Mucosa of descending colon (tissue), 3 donors: ENCODE measurements at regions not wholly inside any gene's neighbourhood (a gene's known extent, or its start where the extent isn't known, plus 50 kb on each side); places are given as distances from the start of the nearest gene placed in this dataset.

Experiments used
- ATAC-seq: fragments of 200-7000 bp; cut with Tn5 transposase; one replicate; pipeline ENCODE4 v1.9.1; 2020; ENCODE audit warnings: mild to moderate bottlenecking, moderate library complexity
- DNase-seq, 3 donors: peaks; one replicate each; pipeline ENCODE4 v3.0.0-alpha.2; 2020
- H3K36me3 ChIP-seq: fragments of 200-600 bp; one replicate; pipeline ENCODE4 v1.8.0; 2021; ENCODE audit warnings: low read depth, mild to moderate bottlenecking
- H3K4me1 ChIP-seq: fragments of 200-600 bp; one replicate; pipeline ENCODE4 v1.8.0; 2021; ENCODE audit warnings: low read depth, mild to moderate bottlenecking
- H3K4me3 ChIP-seq: fragments of 200-600 bp; one replicate; pipeline ENCODE4 v1.8.0; 2021; ENCODE audit warnings: mild to moderate bottlenecking
- H3K9me3 ChIP-seq: fragments of 200-600 bp; one replicate; pipeline ENCODE4 v1.8.0; 2021; ENCODE audit warnings: mild to moderate bottlenecking
- intact Hi-C, 2 donors: fragments of 100-400 bp; cut with DNase I in 1 of 2; cut with micrococcal nuclease in 1 of 2; formaldehyde crosslinking; loops; one replicate each; pipeline versions ENCODE4 v1.11.0 to v1.11.1; 2022; cut with DNase I, micrococcal nuclease
- TF ChIP-seq, protein P1 (sequence below): fragments of 200-600 bp; IDR thresholded peaks from one replicate; pipeline ENCODE4 v1.8.0; 2022; ENCODE audit warnings: antibody characterized with exemption, mild to moderate bottlenecking
- donor health status: DM: no; HTN: no; CAD: no; lungs with moderate emphysema.
- donor health status: DM: no; HTN: no; CAD: no.
- donor health status: DM: no; HTN: yes; CAD: no.

DNA sequence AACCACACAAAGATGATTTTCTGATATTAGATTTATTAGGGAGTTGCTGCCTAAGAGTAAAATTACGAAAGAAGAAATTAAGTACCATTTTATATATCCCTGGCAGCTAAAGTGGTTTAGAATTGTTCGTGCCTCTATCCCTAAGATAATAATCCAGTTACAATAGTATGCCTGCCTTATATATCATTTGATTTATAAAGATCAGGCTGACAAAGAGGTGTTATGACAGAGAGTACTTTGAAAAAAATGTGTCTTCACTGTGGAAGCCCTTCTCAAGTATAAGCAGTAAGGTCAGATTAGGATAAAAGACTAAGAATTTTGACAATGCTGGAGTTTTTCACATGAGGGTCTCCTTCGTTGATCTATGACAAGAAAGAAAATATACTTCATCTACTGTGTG lies 619.9 kb downstream of the ADGRL2 start:
- Histone ChIP-seq H3K4me3 (no peak overlapping the region), H3K9me3 (no peaks in the 10 kb centered on the region), H3K36me3 (no peaks in the 10 kb centered on the region), H3K4me1 (no peaks in the 10 kb centered on the region)
- TF ChIP-seq, protein P1, sequence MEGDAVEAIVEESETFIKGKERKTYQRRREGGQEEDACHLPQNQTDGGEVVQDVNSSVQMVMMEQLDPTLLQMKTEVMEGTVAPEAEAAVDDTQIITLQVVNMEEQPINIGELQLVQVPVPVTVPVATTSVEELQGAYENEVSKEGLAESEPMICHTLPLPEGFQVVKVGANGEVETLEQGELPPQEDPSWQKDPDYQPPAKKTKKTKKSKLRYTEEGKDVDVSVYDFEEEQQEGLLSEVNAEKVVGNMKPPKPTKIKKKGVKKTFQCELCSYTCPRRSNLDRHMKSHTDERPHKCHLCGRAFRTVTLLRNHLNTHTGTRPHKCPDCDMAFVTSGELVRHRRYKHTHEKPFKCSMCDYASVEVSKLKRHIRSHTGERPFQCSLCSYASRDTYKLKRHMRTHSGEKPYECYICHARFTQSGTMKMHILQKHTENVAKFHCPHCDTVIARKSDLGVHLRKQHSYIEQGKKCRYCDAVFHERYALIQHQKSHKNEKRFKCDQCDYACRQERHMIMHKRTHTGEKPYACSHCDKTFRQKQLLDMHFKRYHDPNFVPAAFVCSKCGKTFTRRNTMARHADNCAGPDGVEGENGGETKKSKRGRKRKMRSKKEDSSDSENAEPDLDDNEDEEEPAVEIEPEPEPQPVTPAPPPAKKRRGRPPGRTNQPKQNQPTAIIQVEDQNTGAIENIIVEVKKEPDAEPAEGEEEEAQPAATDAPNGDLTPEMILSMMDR: no peak
- ATAC-seq (no peak), DNase-seq (no peak)
- intact Hi-C loops: no loop called here

DNA sequence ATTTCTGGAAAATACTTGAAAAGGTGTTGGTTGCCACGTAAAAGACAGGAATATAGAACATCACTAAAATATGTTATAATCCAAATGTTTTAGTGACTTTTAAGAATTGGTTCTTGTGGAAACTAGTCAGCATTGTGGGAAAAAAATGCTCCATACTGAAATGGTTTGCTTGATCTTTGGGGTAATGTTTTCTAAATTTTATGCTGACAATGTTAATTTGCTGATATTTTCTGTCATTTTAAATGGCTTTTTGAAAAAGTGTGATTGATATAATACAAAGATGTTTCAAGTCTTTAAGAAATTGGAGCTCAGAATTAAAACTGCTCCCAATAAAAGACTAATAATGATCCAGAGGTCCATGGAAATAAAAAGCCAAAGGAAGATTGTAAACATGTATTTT lies 610.9 kb downstream of the ADGRL2 start:
- Histone ChIP-seq H3K4me1 (no peaks in the 10 kb centered on the region), H3K9me3 (no peaks in the 10 kb centered on the region), H3K4me3 (no peak overlapping the region), H3K36me3 (no peaks in the 10 kb centered on the region)
- TF ChIP-seq, protein P1: no peak
- DNase-seq: no peak
- intact Hi-C loops: no loop called here
- no peak for ATAC-seq

DNA sequence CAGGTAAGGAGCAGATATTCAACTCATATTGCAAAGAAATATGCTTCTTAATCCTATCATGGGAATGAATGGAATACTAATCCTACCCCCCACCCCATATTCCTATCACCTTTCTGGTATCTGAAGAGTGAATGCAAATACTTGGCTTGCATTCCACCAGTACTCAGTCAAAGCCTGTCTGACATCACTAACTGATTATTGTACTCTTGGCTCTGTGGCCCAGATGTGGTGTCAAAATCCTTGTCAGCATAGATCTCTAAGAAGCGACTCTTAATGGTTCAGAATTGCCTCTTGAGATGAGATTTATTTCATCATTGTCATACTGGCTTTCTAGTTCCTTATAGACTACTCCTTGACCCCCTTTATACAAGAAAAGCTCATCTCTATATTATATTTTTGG lies 604.6 kb downstream of the ADGRL2 start:
- intact Hi-C loops: no loop called here
- ATAC-seq (no peak), DNase-seq (no peak)
- TF ChIP-seq, protein P1: no peak
- Histone ChIP-seq H3K36me3 (no peaks in the 10 kb centered on the region), H3K4me3 (no peak overlapping the region), H3K4me1 (no peaks in the 10 kb centered on the region), H3K9me3 (no peaks in the 10 kb centered on the region)

DNA sequence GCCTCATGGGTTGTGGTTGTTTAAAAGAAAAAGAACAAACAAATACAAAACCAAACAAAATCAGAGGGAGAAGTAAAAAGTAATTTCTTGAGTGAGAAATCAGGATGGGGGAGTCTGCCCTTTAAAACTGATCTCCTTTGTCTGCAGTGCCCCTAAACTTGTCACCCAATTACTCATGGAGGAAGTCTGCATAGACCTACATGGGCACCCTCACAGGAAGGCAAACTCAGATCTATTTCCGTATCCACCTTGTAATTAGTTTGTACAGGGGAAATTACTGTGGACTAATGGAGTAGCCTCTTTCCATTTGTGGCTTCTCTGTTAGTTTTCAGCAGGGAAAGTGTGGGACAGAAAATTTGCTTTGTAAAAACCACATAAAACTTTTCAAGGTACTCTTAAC lies 600.4 kb downstream of the ADGRL2 start:
- DNase-seq: no peak
- no peak for ATAC-seq
- H3K4me3 ChIP-seq: no peak overlapping the region

DNA sequence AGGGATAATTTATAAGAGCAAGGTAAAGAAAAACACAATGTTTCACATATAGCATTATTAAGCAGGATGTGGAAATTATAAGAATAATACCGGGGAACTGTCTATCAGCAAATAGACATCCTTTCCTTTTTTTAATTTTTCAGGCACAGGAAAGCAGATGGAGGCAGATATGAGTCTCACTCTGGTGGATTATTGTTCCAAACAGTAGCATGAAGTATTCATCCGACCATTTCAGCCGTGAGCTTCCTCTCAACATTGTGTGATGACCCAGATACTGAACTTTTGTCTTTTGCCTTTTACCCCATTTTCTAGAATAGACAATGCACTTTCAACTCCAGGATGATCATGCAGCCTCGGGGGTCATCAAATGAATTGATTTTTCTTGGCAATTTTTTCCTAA lies 599.8 kb downstream of the ADGRL2 start:
- TF ChIP-seq, protein P1: no peak
- Histone ChIP-seq H3K36me3 (no peaks in the 10 kb centered on the region), H3K9me3 (no peaks in the 10 kb centered on the region), H3K4me3 (no peak overlapping the region), H3K4me1 (no peaks in the 10 kb centered on the region)
- ATAC-seq (no peak), DNase-seq (no peak)
- intact Hi-C loops: no loop called here

More for the DNA sequence above, 600.4 kb downstream of the ADGRL2 start:
- intact Hi-C loops: no loop called here
- Histone ChIP-seq H3K4me1 (no peaks in the 10 kb centered on the region), H3K36me3 (no peaks in the 10 kb centered on the region), H3K9me3 (no peaks in the 10 kb centered on the region)
- TF ChIP-seq, protein P1: no peak

DNA sequence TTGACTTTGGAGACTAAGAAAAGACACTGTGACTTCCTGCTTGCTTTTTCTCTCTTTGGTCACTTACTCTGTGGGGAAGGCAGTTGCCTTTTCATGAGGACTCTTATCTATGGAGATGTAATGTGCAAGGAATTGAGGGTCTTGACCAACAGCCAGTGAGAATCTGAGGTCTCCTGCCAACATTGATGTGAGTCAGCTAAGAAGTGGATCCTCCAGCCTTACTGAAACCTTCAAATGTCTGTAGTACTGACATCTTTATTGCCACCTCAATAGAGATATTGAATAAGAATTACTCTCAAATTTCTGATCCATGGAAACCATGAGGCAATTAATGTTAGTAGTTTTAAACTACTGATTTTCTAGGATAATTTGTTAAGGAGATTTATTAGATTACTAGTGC lies 598.4 kb downstream of the ADGRL2 start:
- ATAC-seq: no peak
- Histone ChIP-seq H3K4me3 (no peak overlapping the region), H3K36me3 (no peaks in the 10 kb centered on the region), H3K4me1 (no peaks in the 10 kb centered on the region), H3K9me3 (no peaks in the 10 kb centered on the region)
- DNase-seq: no peak
- intact Hi-C loops: no loop called here
- TF ChIP-seq, protein P1: no peak
